ENCODE measurements at regions not wholly inside any gene's neighbourhood (a gene's known extent, or its start where the extent isn't known, plus 50 kb on each side); places are given as distances from the start of the nearest gene placed in this dataset.

- no peak overlapping the region for H3K4me3 ChIP-seq (ENCODE audit: low read length)
- H3K4me1 ChIP-seq (ENCODE audit: control insufficient read depth, insufficient read depth, low read length) = no peaks in the 10 kb centered on the region
- no peaks in the 10 kb centered on the region for H3K9me3 ChIP-seq (ENCODE audit: control insufficient read depth, low read length)
- H3K9ac ChIP-seq (ENCODE audit: low read length) = no peak overlapping the region
- no peaks in the 10 kb centered on the region for H3K36me3 ChIP-seq (ENCODE audit: control insufficient read depth, insufficient read depth, low read length)
- H3K27me3 ChIP-seq (ENCODE audit: control insufficient read depth, insufficient read depth, low read length) = no peaks in the 10 kb centered on the region
Measured at GRCh38 chr14:100486025-100486828, 101.0 kb downstream of the BEGAIN start.
